ENCODE measurements at regions not wholly inside any gene's neighbourhood (a gene's known extent, or its start where the extent isn't known, plus 50 kb on each side); places are given as distances from the start of the nearest gene placed in this dataset.

GRCh38 chr11:103703437-103703836 lies 333.0 kb upstream of the DDI1 start:
- Histone ChIP-seq H3K4me3 (ENCODE audit: low read length) (no peak overlapping the region), H3K9ac (ENCODE audit: low read depth, low read length) (no peak overlapping the region), H3K27ac (ENCODE audit: low read length) (no peak overlapping the region)

GRCh38 chr11:103703954-103704353 lies 332.5 kb upstream of the DDI1 start:
- Histone ChIP-seq H3K9me3 (ENCODE audit: insufficient read depth, low read depth, low read length) (no peaks in the 10 kb centered on the region), H3K9ac (ENCODE audit: low read depth, low read length) (no peak overlapping the region), H3K27ac (ENCODE audit: low read length) (no peak overlapping the region), H3K4me3 (ENCODE audit: low read length) (no peak overlapping the region), H3K36me3 (ENCODE audit: insufficient read depth, low read depth, low read length) (no peaks in the 10 kb centered on the region), H3K4me1 (ENCODE audit: insufficient read depth, low read length) (no peaks in the 10 kb centered on the region), H3K27me3 (ENCODE audit: insufficient read depth, low read length) (no peaks in the 10 kb centered on the region)

More at GRCh38 chr11:103703437-103703836, 333.0 kb upstream of the DDI1 start:
- Histone ChIP-seq H3K4me1 (ENCODE audit: insufficient read depth, low read length) (no peaks in the 10 kb centered on the region), H3K9me3 (ENCODE audit: insufficient read depth, low read depth, low read length) (no peaks in the 10 kb centered on the region), H3K27me3 (ENCODE audit: insufficient read depth, low read length) (no peaks in the 10 kb centered on the region), H3K36me3 (ENCODE audit: insufficient read depth, low read depth, low read length) (no peaks in the 10 kb centered on the region)

- no peak overlapping the region for H3K9ac ChIP-seq (ENCODE audit: low read depth, low read length)
- no peaks in the 10 kb centered on the region for H3K27me3 ChIP-seq (ENCODE audit: insufficient read depth, low read length)
- H3K27ac ChIP-seq (ENCODE audit: low read length): no peak overlapping the region
- no peak overlapping the region for H3K4me3 ChIP-seq (ENCODE audit: low read length)
- H3K36me3 ChIP-seq (ENCODE audit: insufficient read depth, low read depth, low read length): no peaks in the 10 kb centered on the region
- H3K9me3 ChIP-seq (ENCODE audit: insufficient read depth, low read depth, low read length): no peaks in the 10 kb centered on the region
- H3K4me1 ChIP-seq (ENCODE audit: insufficient read depth, low read length): no peaks in the 10 kb centered on the region
Measured at GRCh38 chr11:103705642-103706041, 330.8 kb upstream of the DDI1 start.

DNA sequence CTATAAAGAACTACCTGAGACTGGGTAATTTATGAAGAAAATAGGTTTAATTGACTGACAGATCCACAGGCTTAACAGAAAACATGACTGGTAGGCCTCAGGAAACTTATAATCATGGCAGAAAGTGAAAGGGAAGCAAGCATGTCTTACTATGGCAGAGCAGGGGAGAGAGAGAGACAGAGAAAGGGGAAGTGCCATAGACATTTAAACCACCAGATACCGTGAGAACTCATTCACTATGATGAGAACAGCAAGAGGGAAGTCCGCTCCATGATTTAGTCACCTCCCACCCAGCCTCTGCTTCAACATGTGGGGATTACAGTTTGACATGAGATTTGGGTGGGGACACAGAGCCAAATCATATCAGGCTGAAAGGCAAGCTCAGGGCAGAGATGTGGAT lies 327.1 kb upstream of the DDI1 start:
- H3K9ac ChIP-seq (ENCODE audit: low read depth, low read length): no peak overlapping the region
- H3K27me3 ChIP-seq (ENCODE audit: insufficient read depth, low read length): no peaks in the 10 kb centered on the region
- H3K4me1 ChIP-seq (ENCODE audit: insufficient read depth, low read length): no peaks in the 10 kb centered on the region
- no peaks in the 10 kb centered on the region for H3K9me3 ChIP-seq (ENCODE audit: insufficient read depth, low read depth, low read length)
- no peak overlapping the region for H3K27ac ChIP-seq (ENCODE audit: low read length)
- H3K4me3 ChIP-seq (ENCODE audit: low read length): no peak overlapping the region
- H3K36me3 ChIP-seq (ENCODE audit: insufficient read depth, low read depth, low read length): no peaks in the 10 kb centered on the region

DNA sequence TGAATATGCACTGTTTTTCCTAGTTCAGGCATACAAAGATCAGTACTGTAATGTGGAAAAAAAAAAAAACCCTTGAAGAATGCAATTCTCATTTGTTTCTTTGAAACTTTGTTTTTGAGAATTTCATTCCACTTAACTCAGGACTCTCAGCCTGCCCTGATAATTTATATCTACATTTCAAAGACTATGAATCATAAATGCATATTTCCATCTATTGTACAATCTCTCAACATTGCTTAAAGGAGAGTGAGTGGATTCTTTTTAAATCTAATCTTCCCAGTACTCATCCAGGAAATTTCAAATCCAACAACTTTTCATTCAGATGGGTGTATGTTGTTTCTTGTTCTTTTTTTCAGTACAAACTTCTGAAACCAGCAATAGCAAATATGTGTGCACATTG lies 322.2 kb upstream of the DDI1 start:
- H3K9ac ChIP-seq (ENCODE audit: low read depth, low read length): no peak overlapping the region
- H3K4me1 ChIP-seq (ENCODE audit: insufficient read depth, low read length): no peaks in the 10 kb centered on the region
- no peaks in the 10 kb centered on the region for H3K36me3 ChIP-seq (ENCODE audit: insufficient read depth, low read depth, low read length)
- H3K27me3 ChIP-seq (ENCODE audit: insufficient read depth, low read length): no peaks in the 10 kb centered on the region
- H3K9me3 ChIP-seq (ENCODE audit: insufficient read depth, low read depth, low read length): no peaks in the 10 kb centered on the region
- H3K4me3 ChIP-seq (ENCODE audit: low read length): no peak overlapping the region
- no peak overlapping the region for H3K27ac ChIP-seq (ENCODE audit: low read length)

DNA sequence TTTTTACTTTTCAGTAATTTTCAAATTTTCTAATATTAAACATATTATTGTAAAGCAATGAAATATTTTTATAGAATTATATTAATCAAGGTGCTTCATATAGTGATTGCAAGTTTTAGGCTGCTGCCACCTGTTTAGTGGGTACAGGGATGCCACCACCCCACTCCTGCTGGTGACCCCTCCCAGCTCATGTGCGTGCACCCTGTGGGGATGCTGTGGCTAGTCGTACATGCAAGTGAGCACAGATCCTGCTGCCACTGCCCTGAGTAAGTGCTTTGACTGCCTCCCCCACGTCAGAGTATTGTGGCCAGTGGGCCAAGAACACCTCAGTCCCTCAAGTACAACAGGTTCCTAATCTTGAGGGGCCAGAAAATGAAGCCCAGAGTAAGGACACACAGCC lies 320.1 kb upstream of the DDI1 start:
- Histone ChIP-seq H3K4me1 (ENCODE audit: insufficient read depth, low read length) (no peaks in the 10 kb centered on the region), H3K27ac (ENCODE audit: low read length) (no peak overlapping the region), H3K4me3 (ENCODE audit: low read length) (no peak overlapping the region), H3K9me3 (ENCODE audit: insufficient read depth, low read depth, low read length) (no peaks in the 10 kb centered on the region), H3K9ac (ENCODE audit: low read depth, low read length) (no peak overlapping the region), H3K36me3 (ENCODE audit: insufficient read depth, low read depth, low read length) (no peaks in the 10 kb centered on the region), H3K27me3 (ENCODE audit: insufficient read depth, low read length) (no peaks in the 10 kb centered on the region)

DNA sequence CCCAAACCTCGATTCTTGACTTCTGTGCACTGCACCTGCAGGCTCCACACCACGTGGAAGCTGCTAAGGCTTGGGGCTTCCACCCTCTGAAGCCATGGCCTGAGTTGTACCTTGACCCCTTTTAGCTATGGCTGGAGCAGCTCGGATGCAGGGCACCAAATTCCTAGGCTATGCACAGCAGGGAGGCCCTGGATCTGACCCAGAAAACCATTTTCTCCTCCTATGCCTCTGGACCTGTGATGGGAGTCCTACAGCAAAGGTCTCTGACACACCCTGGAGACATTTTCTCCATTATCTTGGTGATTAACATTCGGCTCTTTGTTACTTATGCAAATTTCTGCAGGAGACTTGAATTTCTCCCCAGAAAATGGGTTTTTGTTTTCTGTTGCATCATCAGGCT lies 309.2 kb upstream of the DDI1 start:
- no peaks in the 10 kb centered on the region for H3K36me3 ChIP-seq (ENCODE audit: insufficient read depth, low read depth, low read length)
- H3K27me3 ChIP-seq (ENCODE audit: insufficient read depth, low read length): no peaks in the 10 kb centered on the region
- peaks cover 49% of the 10 kb centered on the region for H3K9me3 ChIP-seq (ENCODE audit: insufficient read depth, low read depth, low read length)
- H3K9ac ChIP-seq (ENCODE audit: low read depth, low read length): no peak overlapping the region
- H3K27ac ChIP-seq (ENCODE audit: low read length): no peak overlapping the region
- no peaks in the 10 kb centered on the region for H3K4me1 ChIP-seq (ENCODE audit: insufficient read depth, low read length)
- no peak overlapping the region for H3K4me3 ChIP-seq (ENCODE audit: low read length)

DNA sequence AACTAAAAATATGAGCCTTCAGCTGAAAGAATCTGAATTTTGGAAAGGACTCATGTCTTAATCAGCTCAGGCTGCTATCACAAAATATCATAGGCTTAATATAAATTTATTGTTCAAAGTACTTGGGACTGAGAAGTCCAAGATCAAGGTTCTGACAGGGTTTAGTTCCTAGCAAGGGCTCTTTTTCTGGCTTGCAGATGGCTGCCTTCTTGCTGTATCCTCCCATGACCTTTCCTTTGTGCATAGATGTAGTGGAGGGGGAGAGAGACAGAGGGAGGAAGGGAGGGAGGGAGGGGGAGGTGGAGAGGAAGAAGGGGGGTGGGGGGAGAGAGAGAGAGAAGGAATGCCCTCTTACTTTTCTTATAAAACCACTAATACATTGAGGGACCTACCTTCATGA lies 306.8 kb upstream of the DDI1 start:
- H3K9me3 ChIP-seq (ENCODE audit: insufficient read depth, low read depth, low read length): peaks cover 36% of the 10 kb centered on the region
- H3K4me3 ChIP-seq (ENCODE audit: low read length): no peak overlapping the region
- H3K9ac ChIP-seq (ENCODE audit: low read depth, low read length): no peak overlapping the region
- no peaks in the 10 kb centered on the region for H3K27me3 ChIP-seq (ENCODE audit: insufficient read depth, low read length)
- H3K4me1 ChIP-seq (ENCODE audit: insufficient read depth, low read length): peaks cover 4% of the 10 kb centered on the region; the same call in 1 of the 2 replicates
- no peaks in the 10 kb centered on the region for H3K36me3 ChIP-seq (ENCODE audit: insufficient read depth, low read depth, low read length)
- H3K27ac ChIP-seq (ENCODE audit: low read length): no peak overlapping the region

GRCh38 chr11:103730131-103730940 lies 306.1 kb upstream of the DDI1 start:
- Histone ChIP-seq H3K27me3 (ENCODE audit: insufficient read depth, low read length) (no peaks in the 10 kb centered on the region), H3K4me1 (ENCODE audit: insufficient read depth, low read length) (peaks cover 4% of the 10 kb centered on the region; the same call in 1 of the 2 replicates), H3K9me3 (ENCODE audit: insufficient read depth, low read depth, low read length) (peaks cover 29% of the 10 kb centered on the region), H3K27ac (ENCODE audit: low read length) (no peak overlapping the region), H3K9ac (ENCODE audit: low read depth, low read length) (no peak overlapping the region), H3K4me3 (ENCODE audit: low read length) (no peak overlapping the region), H3K36me3 (ENCODE audit: insufficient read depth, low read depth, low read length) (no peaks in the 10 kb centered on the region)

DNA sequence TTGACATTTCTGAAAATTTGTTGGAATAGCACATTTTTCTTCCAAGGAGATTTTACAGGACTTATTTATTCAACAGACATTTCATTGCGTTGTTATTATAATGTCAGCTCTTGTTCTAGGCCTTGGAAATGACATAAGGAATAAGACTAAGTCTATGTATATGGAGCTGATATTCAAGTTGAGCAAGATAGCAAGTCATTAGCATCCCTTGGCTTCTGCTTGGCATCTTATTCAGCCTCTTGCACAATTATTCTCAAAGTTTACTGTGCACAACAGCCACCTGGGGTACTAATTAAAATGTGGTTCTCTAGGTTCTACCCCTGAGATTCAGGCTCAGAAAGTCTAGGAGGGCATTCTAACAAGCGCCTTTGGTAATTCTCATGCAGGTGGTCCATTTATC lies 304.8 kb upstream of the DDI1 start:
- H3K36me3 ChIP-seq (ENCODE audit: insufficient read depth, low read depth, low read length): no peaks in the 10 kb centered on the region
- H3K4me3 ChIP-seq (ENCODE audit: low read length): no peak overlapping the region
- peaks cover 16% of the 10 kb centered on the region for H3K9me3 ChIP-seq (ENCODE audit: insufficient read depth, low read depth, low read length)
- H3K27me3 ChIP-seq (ENCODE audit: insufficient read depth, low read length): no peaks in the 10 kb centered on the region
- no peak overlapping the region for H3K9ac ChIP-seq (ENCODE audit: low read depth, low read length)
- peaks cover 4% of the 10 kb centered on the region; the same call in 1 of the 2 replicates for H3K4me1 ChIP-seq (ENCODE audit: insufficient read depth, low read length)
- no peak overlapping the region for H3K27ac ChIP-seq (ENCODE audit: low read length)

- Histone ChIP-seq H3K27me3 (ENCODE audit: insufficient read depth, low read length) (no peaks in the 10 kb centered on the region), H3K36me3 (ENCODE audit: insufficient read depth, low read depth, low read length) (no peaks in the 10 kb centered on the region), H3K9ac (ENCODE audit: low read depth, low read length) (no peak overlapping the region), H3K4me1 (ENCODE audit: insufficient read depth, low read length) (peaks cover 8% of the 10 kb centered on the region; the same call in 1 of the 2 replicates), H3K27ac (ENCODE audit: low read length) (no peak overlapping the region), H3K9me3 (ENCODE audit: insufficient read depth, low read depth, low read length) (no peaks in the 10 kb centered on the region), H3K4me3 (ENCODE audit: low read length) (no peak overlapping the region)
Measured at GRCh38 chr11:103733889-103734288, 302.6 kb upstream of the DDI1 start.

GRCh38 chr11:103735497-103736032 lies 300.9 kb upstream of the DDI1 start:
- no peaks in the 10 kb centered on the region for H3K9me3 ChIP-seq (ENCODE audit: insufficient read depth, low read depth, low read length)
- H3K27me3 ChIP-seq (ENCODE audit: insufficient read depth, low read length): no peaks in the 10 kb centered on the region
- H3K4me1 ChIP-seq (ENCODE audit: insufficient read depth, low read length): peaks cover 8% of the 10 kb centered on the region; the same call in 1 of the 2 replicates
- no peak overlapping the region for H3K9ac ChIP-seq (ENCODE audit: low read depth, low read length)
- H3K27ac ChIP-seq (ENCODE audit: low read length): no peak overlapping the region
- no peaks in the 10 kb centered on the region for H3K36me3 ChIP-seq (ENCODE audit: insufficient read depth, low read depth, low read length)
- H3K4me3 ChIP-seq (ENCODE audit: low read length): no peak overlapping the region
